ENCODE measurements at regions not wholly inside any gene's neighbourhood (a gene's known extent, or its start where the extent isn't known, plus 50 kb on each side); places are given as distances from the start of the nearest gene placed in this dataset.
A peak's percentile ranks its signal among the peaks of the same experiment; 100 is the strongest.

- no peak for ATAC-seq (ENCODE audit: low FRiP score in 2 of 2)
- H3K9me3 ChIP-seq = no peaks in the 10 kb centered on the region
- H3K27me3 ChIP-seq = no peaks in the 10 kb centered on the region
- H3K4me1 ChIP-seq = no peaks in the 10 kb centered on the region
- no peak for DNase-seq
- 84 to 86% methylated on average over 2 of the region's 2 CpGs for WGBS, 2 donors
- TF ChIP-seq EP300 (IDR thresholded peaks at IDR 0.05) = no peak
- no peak for TF ChIP-seq POLR2A (IDR thresholded peaks at IDR 0.05)
- H3K4me3 ChIP-seq = no peak overlapping the region
- H3K36me3 ChIP-seq = no peaks in the 10 kb centered on the region
- H3K27ac ChIP-seq = no peak overlapping the region
Observed at GRCh38 chr17:45687594-45687993, 96.5 kb upstream of the CRHR1 start.

GRCh38 chr17:45688353-45688752 lies 95.8 kb upstream of the CRHR1 start:
- 62 to 73% methylated on average over 9 to 10 of the region's 10 CpGs for WGBS, 2 donors
- Histone ChIP-seq H3K9me3 (no peaks in the 10 kb centered on the region), H3K27me3 (no peaks in the 10 kb centered on the region), H3K36me3 (no peaks in the 10 kb centered on the region), H3K4me3 (no peak overlapping the region), H3K4me1 (no peaks in the 10 kb centered on the region), H3K27ac (no peak overlapping the region)
- ATAC-seq (ENCODE audit: low FRiP score in 2 of 2) (no peak), DNase-seq (no peak)
- TF ChIP-seq EP300 (IDR thresholded peaks at IDR 0.05) = no peak

- no peaks in the 10 kb centered on the region for H3K27me3 ChIP-seq
- ATAC-seq (ENCODE audit: low FRiP score in 2 of 2) = peak in 1 of 2 donors; percentile 24
- H3K4me3 ChIP-seq = no peak overlapping the region
Observed at GRCh38 chr17:45688820-45689219, 95.3 kb upstream of the CRHR1 start.

GRCh38 chr17:45689451-45689850 lies 94.7 kb upstream of the CRHR1 start:
- Histone ChIP-seq H3K36me3 (no peaks in the 10 kb centered on the region), H3K4me3 (no peak overlapping the region), H3K27ac (no peak overlapping the region), H3K27me3 (no peaks in the 10 kb centered on the region), H3K9me3 (no peaks in the 10 kb centered on the region), H3K4me1 (no peaks in the 10 kb centered on the region)
- no peak for TF ChIP-seq POLR2A (IDR thresholded peaks at IDR 0.05)
- no peak for TF ChIP-seq POLR2AphosphoS5 (IDR thresholded peaks at IDR 0.05)
- TF ChIP-seq EP300 (IDR thresholded peaks at IDR 0.05) = no peak
- no peak for TF ChIP-seq CTCF (IDR thresholded peaks at IDR 0.05)
- no peak for ATAC-seq (ENCODE audit: low FRiP score in 2 of 2)
- DNase-seq = peak in 1 of 2 donors; percentile 34
- 85 to 93% methylated on average over 6 of the region's 6 CpGs for WGBS, 2 donors

More at GRCh38 chr17:45688820-45689219, 95.3 kb upstream of the CRHR1 start:
- 84 to 88% methylated on average over 5 to 6 of the region's 7 CpGs for WGBS, 2 donors
- no peak overlapping the region for H3K27ac ChIP-seq
- H3K9me3 ChIP-seq = no peaks in the 10 kb centered on the region
- no peaks in the 10 kb centered on the region for H3K4me1 ChIP-seq
- TF ChIP-seq CTCF (IDR thresholded peaks at IDR 0.05) (no peak), POLR2AphosphoS5 (IDR thresholded peaks at IDR 0.05) (no peak), POLR2A (IDR thresholded peaks at IDR 0.05) (no peak), EP300 (IDR thresholded peaks at IDR 0.05) (no peak)
- no peak for DNase-seq
- H3K36me3 ChIP-seq = no peaks in the 10 kb centered on the region

- no peaks in the 10 kb centered on the region for H3K36me3 ChIP-seq
- TF ChIP-seq POLR2A (IDR thresholded peaks at IDR 0.05) = no peak
- no peak for TF ChIP-seq EP300 (IDR thresholded peaks at IDR 0.05)
- no peak for TF ChIP-seq POLR2AphosphoS5 (IDR thresholded peaks at IDR 0.05)
- TF ChIP-seq CTCF (IDR thresholded peaks at IDR 0.05) = no peak
- no peak overlapping the region for H3K27ac ChIP-seq
- no peak overlapping the region for H3K4me3 ChIP-seq
- WGBS, 2 donors = 51 to 59% methylated on average over 13 of the region's 13 CpGs
- no peaks in the 10 kb centered on the region for H3K4me1 ChIP-seq
- DNase-seq = no peak
- no peak for ATAC-seq (ENCODE audit: low FRiP score in 2 of 2)
- H3K9me3 ChIP-seq = no peaks in the 10 kb centered on the region
- H3K27me3 ChIP-seq = no peaks in the 10 kb centered on the region
Observed at GRCh38 chr17:45690625-45691275, 93.4 kb upstream of the CRHR1 start.

GRCh38 chr17:45692661-45693060 lies 91.5 kb upstream of the CRHR1 start:
- Histone ChIP-seq H3K9me3 (no peaks in the 10 kb centered on the region), H3K4me3 (no peak overlapping the region), H3K36me3 (no peaks in the 10 kb centered on the region), H3K27me3 (no peaks in the 10 kb centered on the region), H3K27ac (no peak overlapping the region), H3K4me1 (no peaks in the 10 kb centered on the region)
- WGBS, 2 donors = 53 to 67% methylated on average over 4 of the region's 4 CpGs
- TF ChIP-seq POLR2AphosphoS5 (IDR thresholded peaks at IDR 0.05) (no peak), POLR2A (IDR thresholded peaks at IDR 0.05) (no peak), EP300 (IDR thresholded peaks at IDR 0.05) (no peak), CTCF (IDR thresholded peaks at IDR 0.05) (no peak)
- no peak for ATAC-seq (ENCODE audit: low FRiP score in 2 of 2)
- DNase-seq = no peak

All from upper lobe of left lung (tissue), 6 donors.